ENCODE measurements at regions not wholly inside any gene's neighbourhood (a gene's known extent, or its start where the extent isn't known, plus 50 kb on each side); places are given as distances from the start of the nearest gene placed in this dataset.

DNA sequence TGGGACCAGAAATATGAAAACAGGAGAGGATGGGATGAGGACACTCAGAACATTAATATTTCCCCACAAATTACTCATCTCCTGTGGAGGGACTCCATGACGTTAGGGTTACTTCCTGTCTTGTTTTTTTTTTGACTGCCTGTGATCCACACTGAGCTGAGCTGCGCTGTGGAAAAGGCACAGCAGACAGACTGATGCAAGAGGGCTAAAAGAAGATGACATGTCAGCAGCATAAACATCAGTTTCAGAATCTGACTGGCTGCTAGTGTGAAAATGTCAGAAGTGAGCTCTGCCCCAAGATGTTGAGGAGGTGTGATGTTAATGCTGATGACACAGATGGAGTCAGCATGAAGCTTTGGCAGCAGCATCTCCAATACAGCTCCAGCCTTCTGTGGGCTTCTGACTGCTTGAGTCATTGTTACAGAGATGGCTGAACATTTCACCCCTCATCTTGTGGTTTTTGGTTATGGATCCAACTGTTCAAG lies 286.8 kb downstream of the BLID start:
- TF ChIP-seq POLR2A (IDR thresholded peaks at IDR 0.05) (no peak), EP300 (IDR thresholded peaks at IDR 0.05) (no peak), POLR2AphosphoS5 (IDR thresholded peaks at IDR 0.05) (peak in 1 of 3 donors; percentile 72)
- TF ChIP-seq, protein P1, sequence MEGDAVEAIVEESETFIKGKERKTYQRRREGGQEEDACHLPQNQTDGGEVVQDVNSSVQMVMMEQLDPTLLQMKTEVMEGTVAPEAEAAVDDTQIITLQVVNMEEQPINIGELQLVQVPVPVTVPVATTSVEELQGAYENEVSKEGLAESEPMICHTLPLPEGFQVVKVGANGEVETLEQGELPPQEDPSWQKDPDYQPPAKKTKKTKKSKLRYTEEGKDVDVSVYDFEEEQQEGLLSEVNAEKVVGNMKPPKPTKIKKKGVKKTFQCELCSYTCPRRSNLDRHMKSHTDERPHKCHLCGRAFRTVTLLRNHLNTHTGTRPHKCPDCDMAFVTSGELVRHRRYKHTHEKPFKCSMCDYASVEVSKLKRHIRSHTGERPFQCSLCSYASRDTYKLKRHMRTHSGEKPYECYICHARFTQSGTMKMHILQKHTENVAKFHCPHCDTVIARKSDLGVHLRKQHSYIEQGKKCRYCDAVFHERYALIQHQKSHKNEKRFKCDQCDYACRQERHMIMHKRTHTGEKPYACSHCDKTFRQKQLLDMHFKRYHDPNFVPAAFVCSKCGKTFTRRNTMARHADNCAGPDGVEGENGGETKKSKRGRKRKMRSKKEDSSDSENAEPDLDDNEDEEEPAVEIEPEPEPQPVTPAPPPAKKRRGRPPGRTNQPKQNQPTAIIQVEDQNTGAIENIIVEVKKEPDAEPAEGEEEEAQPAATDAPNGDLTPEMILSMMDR (IDR thresholded peaks at IDR 0.05), result no peak
